ENCODE measurements at regions not wholly inside any gene's neighbourhood (a gene's known extent, or its start where the extent isn't known, plus 50 kb on each side); places are given as distances from the start of the nearest gene placed in this dataset.

DNA sequence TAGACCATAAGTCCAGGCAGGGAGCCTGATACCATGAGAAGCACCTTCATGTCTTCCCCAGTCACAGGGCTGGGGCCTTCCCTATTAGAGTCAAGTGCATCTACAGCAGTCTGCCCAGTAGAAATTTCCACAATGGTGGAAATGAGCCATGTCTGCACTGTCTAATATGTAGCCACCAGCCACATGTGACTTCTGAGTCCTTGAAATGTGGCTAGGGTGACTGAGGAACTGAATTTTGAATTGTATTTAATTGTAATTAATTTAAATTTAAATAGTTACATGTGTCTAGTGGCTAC lies 300.2 kb downstream of the CLIC5 start:
- no peak overlapping the region for H3K27ac ChIP-seq (ENCODE audit: control insufficient read depth, insufficient read depth, low read length)
- no peak overlapping the region for H2AFZ ChIP-seq (ENCODE audit: control insufficient read depth, low read length)
- FAIRE-seq, result no peak

GRCh38 chr6:45714741-45715507 lies 300.7 kb downstream of the CLIC5 start:
- FAIRE-seq, result peak; percentile 90
- H3K9me3 ChIP-seq (ENCODE audit: control insufficient read depth, low read depth, low read length), result no peaks in the 10 kb centered on the region
- no peaks in the 10 kb centered on the region for H3K36me3 ChIP-seq (ENCODE audit: control insufficient read depth in 2 of 2, extremely low read depth in 1 of 2, insufficient read depth in 2 of 2, low read length in 2 of 2)
- TF ChIP-seq EZH2 (IDR thresholded peaks at IDR 0.05; ENCODE audit: low read length), result no peak
- TF ChIP-seq CTCF (optimal IDR thresholded peaks at IDR 0.05 in 1 of 3, IDR thresholded peaks at IDR 0.05 in 1 of 3, conservative IDR thresholded peaks at IDR 0.05 in 1 of 3; ENCODE audit: extremely low read depth in 1 of 3, insufficient read depth in 2 of 3, low read length in 3 of 3), result peak; percentile 85 to 92 (median 88)
- dilution Hi-C loops (cut with MboI; ENCODE audit: extremely low pct_ligation_motif_present, low sequenced_read_pairs), result loop anchor here (25.0 kb wide), 1 partner anchor 328 kb away; the partner anchor contains the start of gene SUPT3H
- H3K9ac ChIP-seq (ENCODE audit: control insufficient read depth, extremely low read depth, insufficient read depth, low read length), result no peak overlapping the region
- peak overlapping the region; percentile 59 for H2AFZ ChIP-seq (ENCODE audit: control insufficient read depth, low read length)
- H3K4me2 ChIP-seq (ENCODE audit: control insufficient read depth, extremely low read depth, insufficient read depth, low read depth, low read length), result peak overlapping the region; percentile 45
- H3K4me3 ChIP-seq (ENCODE audit: control insufficient read depth in 2 of 3, extremely low read depth in 1 of 3, insufficient read depth in 2 of 3, low read depth in 1 of 3, low read length in 3 of 3), result no peak overlapping the region
- H3K79me2 ChIP-seq (ENCODE audit: control insufficient read depth, insufficient read depth, low read length), result no peaks in the 10 kb centered on the region
- no peaks in the 10 kb centered on the region for H3K27me3 ChIP-seq (ENCODE audit: control insufficient read depth, extremely low read depth, insufficient read depth, low read length)
- no peak overlapping the region for H3K27ac ChIP-seq (ENCODE audit: control insufficient read depth, insufficient read depth, low read length)
- no peaks in the 10 kb centered on the region for H4K20me1 ChIP-seq (ENCODE audit: control insufficient read depth, extremely low read depth, insufficient read depth, low read length)
- H3K9me1 ChIP-seq (ENCODE audit: control insufficient read depth, extremely low read depth, insufficient read depth, low read length), result no peaks in the 10 kb centered on the region
- no peaks in the 10 kb centered on the region for H3K4me1 ChIP-seq (ENCODE audit: control insufficient read depth, extremely low read depth, insufficient read depth, low read length)
- DNase-seq (ENCODE audit: low read depth, low spot score), result no peak

More for the DNA sequence above, 300.2 kb downstream of the CLIC5 start:
- no peak for DNase-seq (ENCODE audit: low read depth, low spot score)
- Histone ChIP-seq H4K20me1 (ENCODE audit: control insufficient read depth, extremely low read depth, insufficient read depth, low read length) (no peaks in the 10 kb centered on the region), H3K4me1 (ENCODE audit: control insufficient read depth, extremely low read depth, insufficient read depth, low read length) (no peaks in the 10 kb centered on the region), H3K9me1 (ENCODE audit: control insufficient read depth, extremely low read depth, insufficient read depth, low read length) (no peaks in the 10 kb centered on the region), H3K9ac (ENCODE audit: control insufficient read depth, extremely low read depth, insufficient read depth, low read length) (no peak overlapping the region), H3K27me3 (ENCODE audit: control insufficient read depth, extremely low read depth, insufficient read depth, low read length) (no peaks in the 10 kb centered on the region), H3K79me2 (ENCODE audit: control insufficient read depth, insufficient read depth, low read length) (no peaks in the 10 kb centered on the region), H3K36me3 (ENCODE audit: control insufficient read depth in 2 of 2, extremely low read depth in 1 of 2, insufficient read depth in 2 of 2, low read length in 2 of 2) (no peaks in the 10 kb centered on the region), H3K9me3 (ENCODE audit: control insufficient read depth, low read depth, low read length) (no peaks in the 10 kb centered on the region), H3K4me2 (ENCODE audit: control insufficient read depth, extremely low read depth, insufficient read depth, low read depth, low read length) (no peak overlapping the region), H3K4me3 (ENCODE audit: control insufficient read depth in 2 of 3, extremely low read depth in 1 of 3, insufficient read depth in 2 of 3, low read depth in 1 of 3, low read length in 3 of 3) (no peak overlapping the region)
- no peak for TF ChIP-seq EZH2 (IDR thresholded peaks at IDR 0.05; ENCODE audit: low read length)
- no peak for TF ChIP-seq CTCF (optimal IDR thresholded peaks at IDR 0.05 in 1 of 3, IDR thresholded peaks at IDR 0.05 in 1 of 3, conservative IDR thresholded peaks at IDR 0.05 in 1 of 3; ENCODE audit: extremely low read depth in 1 of 3, insufficient read depth in 2 of 3, low read length in 3 of 3)
- dilution Hi-C loops (cut with MboI; ENCODE audit: extremely low pct_ligation_motif_present, low sequenced_read_pairs), result loop anchor here (25.0 kb wide), 1 partner anchor 328 kb away; the partner anchor contains the start of gene SUPT3H
